Activated CD4-positive, alpha-beta T cell treated with anti-CD3 and anti-CD28 coated beads, Interleukin-2, amount 50 U/mL, for 1 hour (primary cell): ENCODE measurements at regions not wholly inside any gene's neighbourhood (a gene's known extent, or its start where the extent isn't known, plus 50 kb on each side); places are given as distances from the start of the nearest gene placed in this dataset.
"Not testable (repeated sequence)": the region's sequence is repeated elsewhere in the genome, so short reads cannot be mapped to it uniquely, and the experiment has no call there.

Experiments used
- DNase-seq: peaks from one replicate; pipeline ENCODE4 v3.0.0-alpha.2; 2020

- no peak for DNase-seq
Measured at GRCh38 chr9:108803428-108804065, 52.2 kb downstream of the ACTL7B start.

- no peak for DNase-seq
Measured at GRCh38 chr9:108802967-108803366, 52.8 kb downstream of the ACTL7B start.

GRCh38 chr9:108801949-108802348, 53.8 kb downstream of the ACTL7B start:
- no peak for DNase-seq

- DNase-seq = no peak
Measured at GRCh38 chr9:108800632-108801099, 55.1 kb downstream of the ACTL7B start.

GRCh38 chr9:108793573-108793972, 62.2 kb downstream of the ACTL7B start:
- DNase-seq = no peak

- DNase-seq = no peak
Measured at GRCh38 chr9:108789742-108790141, 66.0 kb downstream of the ACTL7B start.

GRCh38 chr9:108787690-108788048, 68.1 kb downstream of the ACTL7B start:
- no peak for DNase-seq

GRCh38 chr9:108786901-108787689, 68.7 kb downstream of the ACTL7B start:
- DNase-seq = no peak

GRCh38 chr9:108786322-108786721, 69.5 kb downstream of the ACTL7B start:
- DNase-seq = no peak

- DNase-seq = no peak
Measured at GRCh38 chr9:108784998-108785397, 70.8 kb downstream of the ACTL7B start.

- no peak for DNase-seq
Measured at GRCh38 chr9:108783731-108784495, 71.9 kb downstream of the ACTL7B start.

GRCh38 chr9:108783326-108783725, 72.5 kb downstream of the ACTL7B start:
- no peak for DNase-seq

GRCh38 chr9:108780942-108781734, 74.6 kb downstream of the ACTL7B start:
- DNase-seq = no peak

- DNase-seq = no peak
Measured at GRCh38 chr9:108779551-108780325, 76.0 kb downstream of the ACTL7B start.

GRCh38 chr9:108776920-108777639, 78.7 kb downstream of the ACTL7B start:
- no peak for DNase-seq

- no peak for DNase-seq
Measured at GRCh38 chr9:108775901-108776306, 79.9 kb downstream of the ACTL7B start.

GRCh38 chr9:108774088-108774487, 81.7 kb downstream of the ACTL7B start:
- DNase-seq = not testable (repeated sequence)

GRCh38 chr9:108772301-108772894, 83.4 kb downstream of the ACTL7B start:
- no peak for DNase-seq

GRCh38 chr9:108768744-108769143, 87.0 kb downstream of the ACTL7B start:
- DNase-seq = no peak

- no peak for DNase-seq
Measured at GRCh38 chr9:108766626-108767161, 89.1 kb downstream of the ACTL7B start.

- DNase-seq = no peak
Measured at GRCh38 chr9:108765265-108765664, 90.5 kb downstream of the ACTL7B start.
